HG03469 (cell line): ENCODE measurements at regions not wholly inside any gene's neighbourhood (a gene's known extent, or its start where the extent isn't known, plus 50 kb on each side); places are given as distances from the start of the nearest gene placed in this dataset.

Experiments used
- ATAC-seq: cut with Tn5 transposase; IDR thresholded peaks from one replicate; pipeline ENCODE4 v1.9.1; 2021; ENCODE audit warnings: mild to moderate bottlenecking, moderate library complexity, moderate number of reproducible peaks; ENCODE audit not compliant: unreplicated experiment

DNA sequence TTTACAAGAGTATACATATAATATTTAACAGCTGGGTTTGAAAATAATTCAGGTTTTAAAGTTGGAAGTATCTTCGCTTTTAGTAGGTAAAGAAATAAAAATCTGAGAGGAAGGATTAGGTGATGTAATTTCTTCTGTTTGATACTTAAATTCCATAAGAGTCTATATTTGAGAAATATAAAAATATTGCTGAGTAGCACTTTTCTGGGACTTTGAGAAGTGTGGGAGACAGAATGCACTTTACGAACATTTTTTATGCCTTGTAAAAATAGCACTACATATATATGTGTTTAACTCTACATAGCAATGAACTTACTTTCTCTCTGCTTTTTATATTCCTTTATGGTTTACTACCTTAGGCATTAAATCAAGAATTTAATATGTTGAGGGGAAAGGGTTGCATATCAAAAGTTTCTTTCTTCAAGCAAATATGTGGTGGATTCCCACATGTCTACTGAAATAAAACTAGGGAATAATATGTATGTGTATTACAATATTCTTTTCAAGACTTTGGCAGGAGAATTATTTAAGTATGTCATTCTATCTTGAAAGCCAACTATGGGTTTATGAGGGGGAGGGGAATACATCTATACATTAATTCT, 266.7 kb upstream of the ADAMTS5 start:
- no peak for ATAC-seq

DNA sequence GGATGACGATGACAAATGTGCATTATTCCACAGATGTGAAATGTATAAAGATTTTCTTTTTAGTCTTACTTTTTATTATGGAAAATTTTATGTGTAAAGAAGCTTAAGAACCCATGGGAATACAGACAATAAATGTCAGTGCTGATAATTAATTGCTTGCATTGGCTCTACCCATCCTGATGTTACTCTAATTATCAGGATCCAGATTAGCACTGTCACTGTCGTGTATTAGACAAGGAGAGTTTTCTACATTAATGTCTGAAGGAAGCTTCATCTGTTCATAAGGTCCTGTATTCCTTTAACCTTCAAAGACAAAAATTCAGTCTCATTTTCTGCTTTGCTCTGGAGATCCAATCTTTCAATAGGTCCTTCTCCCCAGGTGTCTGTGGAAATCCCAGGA, 259.1 kb upstream of the ADAMTS5 start:
- ATAC-seq: no peak

DNA sequence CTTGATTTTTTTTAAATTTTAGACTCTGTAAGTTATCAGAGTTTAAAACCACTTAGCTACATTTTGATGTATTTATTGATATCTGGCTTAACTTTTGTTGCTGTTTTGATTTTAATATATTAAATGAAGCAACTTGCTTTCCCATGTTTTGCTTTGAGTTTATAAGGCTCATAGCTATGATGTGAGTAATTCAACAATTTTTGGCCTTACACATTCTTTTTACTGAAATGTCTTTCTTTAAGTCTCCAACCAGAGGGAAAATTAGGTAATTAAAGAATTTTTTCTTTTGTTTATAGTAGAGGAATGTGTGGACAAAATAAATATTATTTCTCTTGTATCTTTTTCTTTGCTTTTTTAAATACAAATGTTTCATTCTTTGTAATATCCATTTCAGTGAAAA, 258.3 kb upstream of the ADAMTS5 start:
- no peak for ATAC-seq

DNA sequence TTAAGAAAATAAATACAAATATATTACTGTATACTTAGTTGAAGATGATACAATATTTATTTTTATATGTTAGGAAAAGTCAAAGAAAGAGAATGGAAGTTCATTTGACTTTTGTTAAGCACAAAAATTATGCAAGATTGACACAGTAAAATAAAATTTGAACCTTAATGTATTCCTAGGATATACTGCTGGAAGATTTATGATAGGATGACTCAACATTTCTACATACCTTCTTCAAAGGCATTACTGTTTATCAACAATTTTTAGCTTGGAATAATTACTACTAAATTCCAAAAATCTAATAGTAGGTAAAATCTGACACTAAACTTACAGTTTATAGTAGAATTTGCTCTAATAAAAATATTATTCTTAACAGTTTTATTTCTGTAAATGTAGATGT, 257.3 kb upstream of the ADAMTS5 start:
- no peak for ATAC-seq

DNA sequence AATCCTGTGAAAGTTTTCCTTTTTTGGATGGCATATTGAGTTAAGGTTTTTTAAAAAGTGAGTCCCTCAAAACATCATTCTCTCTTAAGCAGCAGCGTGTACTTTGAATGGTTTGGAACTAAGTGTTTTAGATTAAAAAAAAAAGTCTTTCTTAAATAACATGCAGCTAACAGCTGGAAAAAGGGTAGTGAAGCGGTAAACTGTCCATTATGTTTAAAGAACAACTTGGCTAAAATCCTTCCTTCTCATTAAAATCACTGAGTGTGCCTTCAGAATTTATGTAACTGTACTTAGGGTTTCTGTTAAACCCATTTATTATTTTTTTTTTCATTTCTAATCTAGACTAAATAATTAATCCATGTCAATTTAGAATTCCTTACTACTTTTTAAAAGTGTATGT, 254.2 kb upstream of the ADAMTS5 start:
- no peak for ATAC-seq

DNA sequence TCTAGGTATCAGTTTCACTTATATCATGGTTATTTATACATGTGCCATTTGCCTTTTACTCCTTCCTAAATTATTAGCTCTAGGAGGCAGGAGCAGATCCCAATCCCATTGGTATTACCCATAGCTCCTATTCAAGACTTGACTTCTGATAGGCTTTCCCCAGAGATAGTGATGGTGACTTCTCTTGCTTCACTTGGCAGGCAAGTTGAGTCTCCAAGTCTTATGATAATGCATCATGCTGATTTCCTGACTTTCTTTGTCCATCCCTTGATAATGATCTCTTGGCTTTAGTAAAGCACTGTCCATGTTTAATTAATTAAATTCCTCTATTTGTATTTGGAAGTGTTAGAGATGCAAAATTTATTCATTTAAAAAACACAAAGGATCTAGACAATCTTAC, 253.5 kb upstream of the ADAMTS5 start:
- ATAC-seq: no peak

DNA sequence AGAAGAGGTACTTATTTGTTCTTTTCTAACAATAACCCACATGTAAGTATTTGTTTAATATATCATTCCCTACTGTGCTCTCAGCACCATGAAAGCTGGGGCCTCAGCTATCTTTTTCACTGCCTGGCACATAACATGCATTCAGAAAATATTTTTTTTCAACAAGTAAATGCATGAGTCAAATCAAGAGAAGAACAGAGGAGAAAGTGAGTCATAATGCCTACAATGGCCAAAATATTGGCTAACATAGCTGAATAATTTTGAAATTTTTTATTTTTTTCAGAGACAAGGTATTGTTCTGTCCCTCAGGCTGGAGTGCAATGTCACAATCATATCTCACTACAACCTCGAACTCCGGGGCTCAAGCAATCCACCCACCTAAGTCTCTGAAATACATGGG, 252.2 kb upstream of the ADAMTS5 start:
- no peak for ATAC-seq

DNA sequence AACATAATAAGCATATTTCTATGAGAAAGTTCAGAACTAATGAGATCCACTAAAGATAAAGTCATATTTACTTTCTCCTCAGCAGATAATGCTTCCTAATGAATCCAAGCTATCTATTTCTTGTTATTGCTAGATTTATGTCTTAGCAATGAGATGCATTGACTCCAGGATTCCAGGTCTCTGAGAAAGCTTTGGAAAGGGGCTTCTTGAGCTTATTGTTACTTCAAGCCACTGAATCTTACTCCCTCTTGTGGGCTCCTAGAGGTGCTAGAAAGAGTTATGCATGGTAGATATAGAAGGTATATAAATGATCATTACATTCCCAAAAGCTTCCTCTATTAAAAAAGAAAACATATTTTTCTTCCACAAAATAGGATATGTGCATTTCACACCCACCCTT, 246.4 kb upstream of the ADAMTS5 start:
- ATAC-seq: no peak

DNA sequence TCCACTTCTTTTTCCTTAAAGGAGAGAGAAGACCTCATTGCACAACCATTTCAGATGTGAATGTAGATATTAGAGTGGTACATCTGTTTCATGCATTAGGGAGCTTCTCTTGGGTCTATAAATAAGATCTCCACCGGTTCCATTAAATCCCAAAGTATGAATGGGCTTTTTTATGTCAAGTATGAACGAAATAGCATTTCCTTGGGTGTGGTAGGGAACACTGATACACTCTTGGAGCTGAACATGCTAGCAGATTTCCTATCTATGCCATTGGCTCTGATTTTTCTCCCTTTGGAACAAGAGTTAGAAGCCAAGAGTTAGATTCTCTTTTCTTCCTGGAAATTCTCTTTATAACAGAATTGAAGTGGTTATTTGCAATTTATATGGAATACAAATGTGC, 245.6 kb upstream of the ADAMTS5 start:
- no peak for ATAC-seq

DNA sequence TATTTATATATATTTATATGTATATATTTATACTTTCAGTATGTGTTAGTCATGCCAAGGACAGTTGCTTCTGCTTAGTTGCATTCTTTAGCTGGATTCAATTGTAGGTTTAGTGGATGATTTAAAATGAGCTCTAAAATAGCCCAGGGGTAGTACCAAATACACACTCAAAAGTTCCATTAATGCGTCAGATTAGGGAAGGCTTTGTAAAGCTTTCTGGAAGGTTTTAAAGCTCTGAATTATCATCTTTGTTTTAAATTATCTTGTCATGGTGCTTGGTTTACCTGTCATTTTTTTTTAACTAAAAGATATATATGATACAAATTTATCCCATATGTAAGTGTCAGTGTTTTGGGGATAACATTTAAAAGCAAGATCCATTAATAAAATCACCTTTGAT, 242.7 kb upstream of the ADAMTS5 start:
- no peak for ATAC-seq

DNA sequence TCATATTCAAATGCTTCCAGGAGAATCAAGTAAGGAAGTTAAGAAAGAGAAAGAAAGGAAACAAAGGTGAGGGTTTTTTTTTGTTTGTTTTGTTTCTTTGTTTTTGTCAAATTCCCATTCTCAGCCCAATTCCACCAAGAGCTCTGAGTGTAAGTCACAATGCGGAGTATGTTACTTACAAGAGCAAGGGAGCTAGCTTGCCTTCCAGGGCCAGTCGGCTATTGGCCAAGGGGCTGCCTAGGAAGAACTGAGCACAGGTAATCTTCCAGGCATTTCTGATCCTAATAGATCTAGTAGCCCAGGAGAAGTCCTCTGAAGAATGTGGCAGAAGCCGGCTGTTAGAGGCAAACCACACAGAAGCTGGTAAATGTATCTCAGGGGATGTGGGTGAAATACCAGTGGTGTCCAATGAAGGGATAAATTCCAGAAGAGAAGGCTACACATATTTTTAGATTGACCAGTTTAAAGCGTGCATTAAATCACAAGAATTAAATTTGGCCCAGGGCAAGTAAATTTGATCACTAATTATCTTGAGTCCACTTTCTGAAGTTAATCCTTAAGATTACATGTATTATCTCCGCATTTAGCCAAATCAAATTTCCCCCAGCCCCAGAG, 239.6 kb upstream of the ADAMTS5 start:
- no peak for ATAC-seq

DNA sequence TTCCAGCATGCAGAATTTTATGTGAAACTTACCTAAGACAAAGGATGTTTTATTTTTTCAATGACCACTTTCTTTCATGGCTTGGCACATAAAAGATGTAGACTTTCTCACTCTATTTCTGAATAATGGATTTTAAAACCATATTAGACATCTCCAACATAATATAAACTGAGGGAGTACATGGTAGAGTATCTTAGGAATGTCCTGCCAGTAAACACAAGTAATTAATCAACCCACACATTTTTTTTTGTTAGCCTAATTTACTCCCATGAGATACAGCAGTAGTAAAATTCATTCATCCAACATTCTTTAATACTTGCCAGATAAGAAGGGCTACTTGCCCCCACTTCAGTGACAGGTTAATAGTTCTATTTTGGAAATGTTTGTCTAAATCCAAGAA, 235.4 kb upstream of the ADAMTS5 start:
- ATAC-seq: no peak

DNA sequence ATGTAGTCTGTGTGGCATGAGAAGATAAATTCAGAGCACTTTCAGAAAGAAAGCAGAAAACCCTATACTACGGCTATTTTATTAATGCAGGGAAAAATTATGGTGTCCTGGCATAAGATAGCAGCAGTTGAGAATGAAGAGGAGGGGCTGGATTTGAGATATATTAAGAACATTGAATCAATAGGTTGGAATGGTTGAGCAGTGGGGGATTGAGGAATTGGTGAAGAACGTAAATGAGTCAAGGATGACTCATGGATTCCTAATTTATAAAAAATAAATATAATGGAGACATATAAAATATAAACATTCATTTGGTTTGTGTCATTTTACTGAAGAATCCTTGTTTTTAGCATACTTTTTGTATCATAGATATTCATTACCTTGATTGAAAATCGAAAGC, 234.3 kb upstream of the ADAMTS5 start:
- ATAC-seq: no peak

DNA sequence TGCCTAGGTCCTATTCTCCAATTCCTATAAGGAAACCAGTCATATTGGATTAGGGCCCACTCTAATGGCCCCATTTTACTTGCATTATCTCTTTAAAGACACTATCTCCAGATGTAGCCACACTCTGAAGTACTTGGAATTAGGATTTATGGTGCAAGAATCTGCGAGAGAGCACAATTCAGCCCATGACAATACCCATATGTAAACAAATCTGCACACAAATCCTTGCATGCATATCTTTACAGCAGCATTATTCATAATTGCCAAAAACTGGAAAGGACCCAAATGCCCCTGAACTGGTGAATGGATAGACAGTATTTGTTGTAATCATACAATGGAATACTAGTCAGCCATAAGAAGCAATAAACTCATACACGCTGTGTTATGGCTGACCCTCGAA, 229.8 kb upstream of the ADAMTS5 start:
- no peak for ATAC-seq

DNA sequence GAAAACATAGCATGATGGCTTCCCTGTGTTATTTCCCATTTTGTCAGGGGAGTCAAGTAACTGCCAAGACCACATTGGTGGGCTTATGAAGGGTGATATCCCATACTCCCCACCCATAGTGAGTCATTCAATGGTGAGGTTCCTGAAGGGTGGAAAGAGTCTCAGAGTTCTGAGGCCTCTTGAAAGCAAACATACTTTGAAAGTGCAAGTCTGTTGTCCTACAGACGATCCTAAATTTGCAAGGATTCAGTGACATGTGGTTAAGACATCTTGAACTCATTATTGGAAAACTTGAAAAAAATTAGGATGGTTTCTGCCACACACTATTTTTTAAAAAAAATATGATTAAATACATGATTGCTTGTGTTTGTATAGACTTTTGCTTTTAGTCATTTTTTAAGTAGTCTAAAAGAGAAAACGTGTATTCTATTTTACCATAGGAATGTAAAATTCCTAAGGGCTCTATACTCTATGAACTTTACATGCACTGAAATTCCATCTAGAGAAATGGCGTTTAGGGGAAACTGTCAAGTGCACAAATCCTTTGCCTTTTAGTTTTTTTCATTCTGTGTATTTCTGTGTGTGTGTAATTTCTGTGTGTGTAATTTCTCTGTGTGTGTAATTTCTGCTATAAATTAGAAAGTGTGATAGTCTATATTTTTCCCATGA, 225.5 kb upstream of the ADAMTS5 start:
- ATAC-seq: no peak

DNA sequence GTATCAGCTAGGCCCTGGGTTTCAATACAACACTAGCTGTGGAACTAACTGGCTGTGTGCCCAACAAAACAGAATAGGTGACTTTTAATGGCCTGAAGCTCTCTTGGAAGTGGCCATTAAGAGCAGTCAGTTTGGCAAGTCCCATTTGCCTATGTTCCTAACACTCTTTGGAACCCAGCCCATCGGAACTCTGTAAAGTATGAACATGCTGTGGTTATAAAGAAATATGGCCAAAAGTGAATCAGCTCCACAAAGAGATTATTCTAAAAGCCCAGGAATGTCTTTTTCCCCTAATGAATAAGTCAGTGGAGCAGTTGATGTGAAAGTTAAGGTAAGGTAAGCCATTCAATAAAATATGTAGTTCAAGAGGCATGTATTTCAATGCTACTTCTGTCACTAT, 223.7 kb upstream of the ADAMTS5 start:
- no peak for ATAC-seq

DNA sequence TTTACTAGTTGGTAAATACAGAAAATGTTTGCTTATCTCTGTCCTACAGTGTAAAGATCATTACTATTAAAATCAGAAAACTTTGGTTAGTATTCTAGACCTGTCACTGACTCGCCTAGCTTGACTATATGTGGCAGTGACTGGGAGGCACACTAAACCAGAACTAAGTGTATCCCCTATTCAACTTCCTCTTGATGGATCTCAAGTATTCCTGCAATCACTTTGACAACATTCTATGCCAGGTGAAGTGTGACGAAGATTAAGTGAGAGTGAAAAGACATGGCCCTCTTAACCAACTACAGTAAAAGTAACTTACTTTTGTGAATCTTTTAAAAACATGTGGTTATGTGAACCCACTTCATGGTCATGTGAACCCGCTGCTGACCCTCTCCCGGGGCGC, 223.0 kb upstream of the ADAMTS5 start:
- ATAC-seq: no peak

DNA sequence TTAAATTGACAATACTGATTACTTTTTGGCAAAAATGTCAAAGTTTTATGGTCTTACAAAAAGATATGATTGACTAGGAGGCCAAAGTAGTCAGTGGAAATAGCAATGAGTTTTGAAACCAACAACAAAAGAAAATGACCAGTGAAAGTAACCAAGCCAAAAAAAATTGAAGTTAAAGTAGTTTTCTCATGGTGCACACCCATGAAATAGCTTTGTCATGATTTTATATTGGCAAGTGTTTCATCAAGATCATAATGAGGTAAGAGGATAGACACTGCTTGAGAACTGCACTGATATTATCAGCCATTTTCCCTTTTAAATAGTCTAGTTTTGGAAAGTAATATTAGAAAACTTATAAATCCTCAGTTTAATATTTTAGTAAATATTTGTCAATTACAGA, 206.2 kb upstream of the ADAMTS5 start:
- ATAC-seq: no peak

DNA sequence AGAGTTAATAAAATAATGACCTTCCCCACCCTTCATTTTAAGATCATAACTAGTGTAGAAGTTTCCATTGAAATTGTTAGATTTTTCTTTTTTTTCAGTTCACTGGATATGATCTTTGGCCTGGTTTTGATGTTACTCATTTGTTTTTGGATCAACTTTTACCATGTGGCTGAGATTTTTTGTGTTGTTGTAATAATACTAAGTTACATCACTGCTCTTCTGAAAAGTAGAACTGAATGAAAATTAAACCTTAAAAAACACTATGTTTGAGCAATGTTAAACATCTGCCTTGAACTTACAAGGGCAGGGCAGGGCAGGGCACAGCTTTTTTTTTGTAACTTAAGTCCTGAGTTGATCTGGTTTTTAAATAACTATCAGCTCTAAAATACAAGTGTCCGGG, 204.8 kb upstream of the ADAMTS5 start:
- no peak for ATAC-seq

DNA sequence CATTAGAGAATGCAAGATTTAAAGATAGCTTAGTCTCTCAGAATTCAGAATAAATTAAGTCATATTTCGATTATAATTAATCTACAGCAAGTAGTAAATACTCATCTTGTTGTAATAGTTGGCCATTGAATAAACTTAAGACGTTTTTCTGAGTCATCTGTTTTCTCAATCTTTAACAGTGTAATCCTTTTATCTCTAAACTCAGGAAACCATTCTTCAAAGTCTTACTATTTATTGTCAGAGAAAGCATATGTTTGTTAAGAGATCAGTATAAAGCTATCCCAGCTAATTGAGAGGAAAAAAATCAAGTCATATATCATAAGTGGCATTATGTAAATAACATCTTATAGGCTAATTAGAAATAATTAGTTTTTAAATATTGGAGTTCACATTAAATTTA, 201.2 kb upstream of the ADAMTS5 start:
- ATAC-seq: no peak

DNA sequence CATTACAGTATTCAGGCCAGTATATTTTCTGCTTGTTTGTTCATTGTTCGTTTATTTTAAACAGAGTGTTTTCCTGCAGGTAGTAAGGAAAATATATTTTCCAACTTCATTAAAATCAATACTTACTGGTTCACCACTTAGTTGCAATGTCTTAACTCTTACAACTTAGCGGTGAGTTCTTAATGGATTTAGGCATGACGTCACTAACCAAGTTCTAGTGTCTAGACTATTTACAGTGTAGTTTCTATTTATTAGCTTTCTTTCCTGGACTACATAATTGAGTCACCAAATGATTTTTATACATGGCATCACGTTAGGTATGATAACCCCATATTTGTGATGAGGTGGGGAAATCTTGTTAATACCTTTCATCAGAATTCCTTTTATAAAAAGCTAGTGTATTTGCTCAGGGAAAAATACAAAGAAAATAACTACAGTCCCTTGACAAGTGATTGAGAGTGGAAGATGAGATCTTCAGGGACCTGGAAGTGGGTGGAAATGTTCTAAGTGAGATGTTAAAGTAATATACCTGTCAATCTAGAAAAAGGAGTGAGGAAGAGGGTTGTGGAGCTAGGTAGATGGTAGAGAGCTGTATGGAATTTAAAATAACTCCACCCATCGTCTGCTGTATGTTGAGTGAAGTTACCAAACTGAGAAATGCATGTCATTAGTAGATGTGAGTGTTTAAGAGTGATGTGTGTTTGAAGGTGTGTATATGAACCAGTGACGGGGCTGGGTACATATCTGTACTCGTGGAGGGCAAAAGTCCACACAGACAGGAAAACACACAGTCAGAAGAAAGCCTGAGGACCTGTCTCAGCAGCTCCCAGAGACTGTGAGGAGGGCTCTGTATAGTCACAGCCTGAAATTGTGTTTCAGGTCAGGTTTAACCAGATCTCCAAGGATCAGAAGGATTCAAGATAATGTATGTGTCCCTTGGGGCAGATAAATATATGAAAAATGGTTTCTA, 197.6 kb upstream of the ADAMTS5 start:
- ATAC-seq: no peak

DNA sequence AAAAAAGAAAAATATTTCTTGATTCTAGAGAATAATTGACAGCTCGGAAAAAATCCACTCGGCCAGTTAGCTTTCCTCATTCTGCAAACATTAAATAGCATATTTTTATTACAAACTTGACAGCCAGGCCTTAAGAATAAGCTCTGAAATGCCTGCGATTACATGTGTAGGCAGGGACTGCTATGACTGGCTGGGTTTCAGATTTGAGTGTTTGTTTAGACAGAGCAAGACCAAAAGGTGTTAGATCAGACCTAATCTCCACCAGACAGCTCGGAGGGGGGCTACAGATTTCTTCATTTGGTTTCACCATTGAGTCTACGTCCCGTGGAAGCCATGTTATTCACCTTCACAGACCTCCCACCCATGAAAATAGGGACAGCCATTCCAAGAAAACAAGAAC, 192.1 kb upstream of the ADAMTS5 start:
- ATAC-seq: no peak
